Tibial artery (tissue), 4 donors: ENCODE measurements at regions not wholly inside any gene's neighbourhood (a gene's known extent, or its start where the extent isn't known, plus 50 kb on each side); places are given as distances from the start of the nearest gene placed in this dataset.
"Not testable (repeated sequence)": the region's sequence is repeated elsewhere in the genome, so short reads cannot be mapped to it uniquely, and the experiment has no call there.

ENCODE experiments used
- DNase-seq, 2 donors: peaks; one replicate each; pipeline ENCODE4 v3.0.0-alpha.2; 2019
- H3K27ac ChIP-seq, 2 donors: fragments of 200-600 bp; sonication (generic) in 1 of 2; 1 replicate in 1 of 2; 2 replicates in 1 of 2; pipeline ENCODE4 v1.5.1; 2018 to 2019; ENCODE audit warnings: mild to moderate bottlenecking in 1 of 2
- H3K27me3 ChIP-seq, 2 donors: fragments of 200-600 bp; sonication (generic) in 1 of 2; one replicate each; pipeline versions ENCODE4 v1.5.1 to v1.6.0; 2016 to 2019
- H3K36me3 ChIP-seq, 3 donors: fragments of 200-600 bp; sonication (generic) in 2 of 3; one replicate each; pipeline ENCODE4 v1.5.1; 2016 to 2019; ENCODE audit warnings: mild to moderate bottlenecking in 2 of 3
- H3K4me1 ChIP-seq, 4 donors: fragments of 200-600 bp; sonication (generic) in 2 of 4; 1 replicate in 3 of 4; 2 replicates in 1 of 4; pipeline ENCODE4 v1.5.1; 2016 to 2019
- H3K4me3 ChIP-seq, 2 donors: fragments of 200-600 bp; sonication (generic) in 1 of 2; 1 replicate in 1 of 2; 2 replicates in 1 of 2; pipeline ENCODE4 v1.5.1; 2018 to 2019; ENCODE audit warnings: mild to moderate bottlenecking in 2 of 2
- H3K9me3 ChIP-seq, 3 donors: fragments of 200-600 bp; sonication (generic) in 1 of 3; one replicate each; pipeline ENCODE4 v1.5.1; 2016 to 2019
- intact Hi-C: fragments of 100-400 bp; cut with DNase I; formaldehyde crosslinking; loops from one replicate; pipeline ENCODE4 v1.15.0; 2023; ENCODE audit warnings: low total_unique reads
- TF ChIP-seq, protein P1 (sequence below), 2 experiments: fragments of 200-600 bp in 1 of 2; fragments of 450-650 bp in 1 of 2; IDR thresholded peaks; one replicate each; pipeline ENCODE4 v1.5.1; 2017 to 2019; ENCODE audit warnings: antibody characterized with exemption in 2 of 2, mild to moderate bottlenecking in 1 of 2, moderate library complexity in 1 of 2

DNA sequence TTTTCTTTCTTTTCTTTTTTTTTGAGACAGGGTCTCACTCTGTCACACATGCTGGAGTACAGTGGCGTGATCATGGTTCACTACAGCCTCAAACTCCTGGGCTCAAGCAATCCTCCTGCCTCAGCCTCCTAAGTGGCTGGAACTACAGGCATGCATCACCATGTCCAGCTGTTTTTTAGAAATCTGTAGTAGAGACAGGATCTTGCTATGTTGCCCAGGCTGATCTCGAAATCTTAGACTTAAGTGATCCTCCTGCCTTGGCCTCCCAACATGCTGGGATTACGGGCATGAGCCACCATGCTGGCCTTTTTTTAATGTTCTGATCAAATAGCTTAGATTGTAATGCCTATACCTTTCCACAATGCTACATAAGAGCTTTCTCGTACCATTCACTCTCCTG, 107.0 kb upstream of the KCTD7 start:
- Histone ChIP-seq H3K27ac (no peak overlapping the region), H3K9me3 (no peaks in the 10 kb centered on the region), H3K36me3 (peaks cover 0 to 12% (median 0%) of the 10 kb centered on the region in 3 donors), H3K4me1 (no peaks in the 10 kb centered on the region), H3K4me3 (no peak overlapping the region), H3K27me3 (no peaks in the 10 kb centered on the region)
- TF ChIP-seq, protein P1, sequence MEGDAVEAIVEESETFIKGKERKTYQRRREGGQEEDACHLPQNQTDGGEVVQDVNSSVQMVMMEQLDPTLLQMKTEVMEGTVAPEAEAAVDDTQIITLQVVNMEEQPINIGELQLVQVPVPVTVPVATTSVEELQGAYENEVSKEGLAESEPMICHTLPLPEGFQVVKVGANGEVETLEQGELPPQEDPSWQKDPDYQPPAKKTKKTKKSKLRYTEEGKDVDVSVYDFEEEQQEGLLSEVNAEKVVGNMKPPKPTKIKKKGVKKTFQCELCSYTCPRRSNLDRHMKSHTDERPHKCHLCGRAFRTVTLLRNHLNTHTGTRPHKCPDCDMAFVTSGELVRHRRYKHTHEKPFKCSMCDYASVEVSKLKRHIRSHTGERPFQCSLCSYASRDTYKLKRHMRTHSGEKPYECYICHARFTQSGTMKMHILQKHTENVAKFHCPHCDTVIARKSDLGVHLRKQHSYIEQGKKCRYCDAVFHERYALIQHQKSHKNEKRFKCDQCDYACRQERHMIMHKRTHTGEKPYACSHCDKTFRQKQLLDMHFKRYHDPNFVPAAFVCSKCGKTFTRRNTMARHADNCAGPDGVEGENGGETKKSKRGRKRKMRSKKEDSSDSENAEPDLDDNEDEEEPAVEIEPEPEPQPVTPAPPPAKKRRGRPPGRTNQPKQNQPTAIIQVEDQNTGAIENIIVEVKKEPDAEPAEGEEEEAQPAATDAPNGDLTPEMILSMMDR (IDR thresholded peaks at IDR 0.05), result no peak
- DNase-seq, result no peak
- intact Hi-C loops, result no loop called here

DNA sequence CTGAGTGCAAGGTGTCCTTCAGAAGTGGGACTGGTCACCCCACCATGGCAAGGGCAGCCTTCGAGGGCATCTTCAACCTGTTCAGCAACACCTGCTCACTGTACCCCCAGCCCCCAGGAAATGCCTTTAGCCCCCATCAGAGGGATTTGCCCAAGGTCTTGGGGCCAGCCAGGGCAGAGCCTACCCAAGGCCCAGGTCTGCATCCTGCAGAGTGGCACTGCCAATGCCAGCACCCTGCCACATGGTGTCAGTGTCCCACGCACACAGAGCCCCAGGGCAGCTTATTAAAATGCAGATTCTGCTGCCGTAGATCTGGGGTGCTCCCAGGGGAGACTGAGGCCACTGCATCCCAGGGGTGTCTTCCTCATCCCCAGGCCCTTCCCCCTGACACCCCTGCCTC, 106.2 kb upstream of the KCTD7 start:
- Histone ChIP-seq H3K27ac (no peak overlapping the region), H3K36me3 (peaks cover 0 to 12% (median 0%) of the 10 kb centered on the region in 3 donors), H3K4me1 (no peaks in the 10 kb centered on the region), H3K9me3 (no peaks in the 10 kb centered on the region), H3K4me3 (no peak overlapping the region), H3K27me3 (no peaks in the 10 kb centered on the region)
- intact Hi-C loops, result no loop called here
- TF ChIP-seq, protein P1 (IDR thresholded peaks at IDR 0.05), result no peak
- no peak for DNase-seq

DNA sequence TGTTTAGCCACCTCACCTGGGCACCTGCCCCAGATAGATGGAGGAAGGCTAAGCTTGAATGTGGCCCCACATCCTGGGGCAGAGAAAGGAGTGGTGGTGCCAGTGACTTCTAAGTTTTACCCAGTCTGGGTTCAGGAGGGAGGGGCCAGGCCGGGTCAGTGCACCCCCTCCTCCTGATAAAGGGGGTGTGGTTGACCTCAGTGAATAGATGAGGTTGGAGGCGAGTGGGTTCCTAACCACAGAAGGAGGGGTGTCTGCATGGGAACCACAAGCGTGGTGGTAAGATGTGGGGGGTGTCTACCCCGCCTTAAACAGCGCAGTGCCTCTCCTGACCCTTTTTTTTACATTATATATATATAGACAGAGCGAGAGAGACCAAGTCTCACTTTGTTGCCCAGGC, 105.3 kb upstream of the KCTD7 start:
- Histone ChIP-seq H3K9me3 (no peaks in the 10 kb centered on the region), H3K27ac (no peak overlapping the region), H3K27me3 (no peaks in the 10 kb centered on the region), H3K36me3 (peaks cover 0 to 20% (median 0%) of the 10 kb centered on the region in 3 donors), H3K4me3 (no peak overlapping the region), H3K4me1 (no peaks in the 10 kb centered on the region)
- DNase-seq, result no peak
- TF ChIP-seq, protein P1 (IDR thresholded peaks at IDR 0.05), result no peak
- intact Hi-C loops, result no loop called here

DNA sequence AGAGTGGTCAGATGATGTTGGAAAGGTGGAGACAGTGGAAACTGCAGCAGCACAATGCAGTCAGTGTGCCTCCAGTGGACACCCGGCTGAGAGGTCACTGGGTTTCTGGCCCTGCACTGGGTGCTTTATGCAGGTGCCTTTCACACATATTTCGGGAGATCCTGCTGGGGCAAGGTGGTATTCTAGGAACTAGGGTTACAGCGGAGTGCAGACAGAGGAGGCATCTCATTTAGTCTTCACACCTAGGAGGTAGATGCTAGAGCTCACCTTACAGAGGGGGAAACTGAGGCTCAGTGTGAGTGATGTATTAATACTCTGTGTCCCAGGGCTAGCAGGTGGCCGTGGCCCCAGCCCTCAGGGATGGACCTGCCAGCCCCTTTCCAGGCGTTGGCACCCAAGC, 103.9 kb upstream of the KCTD7 start:
- Histone ChIP-seq H3K36me3 (peaks cover 0 to 33% (median under 1%) of the 10 kb centered on the region in 3 donors), H3K9me3 (no peaks in the 10 kb centered on the region), H3K4me3 (no peak overlapping the region), H3K27ac (no peak overlapping the region), H3K4me1 (no peaks in the 10 kb centered on the region), H3K27me3 (no peaks in the 10 kb centered on the region)
- TF ChIP-seq, protein P1 (IDR thresholded peaks at IDR 0.05), result no peak
- no peak for DNase-seq
- intact Hi-C loops, result no loop called here

DNA sequence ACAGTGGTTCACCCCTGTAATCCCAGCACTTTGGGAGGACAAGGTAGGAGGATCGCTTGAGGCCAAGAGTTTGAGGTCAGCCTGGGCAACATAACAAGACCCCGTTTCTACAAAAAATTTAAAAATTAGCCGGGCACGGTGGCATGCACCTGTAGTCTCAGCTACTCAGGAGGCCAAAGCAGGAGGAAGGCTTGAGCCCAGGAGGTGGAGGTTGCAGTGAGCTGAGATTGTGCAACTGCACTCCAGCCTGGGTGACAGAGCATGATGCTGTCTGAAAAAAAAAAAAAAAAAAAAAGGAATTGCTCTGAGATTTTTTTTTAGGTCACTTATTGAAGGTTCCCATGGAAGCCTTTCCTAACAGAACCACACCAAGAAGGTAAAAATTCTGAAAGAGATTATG, 101.9 kb upstream of the KCTD7 start:
- H3K4me1 ChIP-seq, DNase-seq, H3K27ac ChIP-seq, intact Hi-C loops, H3K27me3 ChIP-seq, H3K9me3 ChIP-seq, H3K4me3 ChIP-seq: not testable (repeated sequence)
- H3K36me3 ChIP-seq, result peaks cover 0 to 51% (median 5%) of the 10 kb centered on the region in 3 donors

DNA sequence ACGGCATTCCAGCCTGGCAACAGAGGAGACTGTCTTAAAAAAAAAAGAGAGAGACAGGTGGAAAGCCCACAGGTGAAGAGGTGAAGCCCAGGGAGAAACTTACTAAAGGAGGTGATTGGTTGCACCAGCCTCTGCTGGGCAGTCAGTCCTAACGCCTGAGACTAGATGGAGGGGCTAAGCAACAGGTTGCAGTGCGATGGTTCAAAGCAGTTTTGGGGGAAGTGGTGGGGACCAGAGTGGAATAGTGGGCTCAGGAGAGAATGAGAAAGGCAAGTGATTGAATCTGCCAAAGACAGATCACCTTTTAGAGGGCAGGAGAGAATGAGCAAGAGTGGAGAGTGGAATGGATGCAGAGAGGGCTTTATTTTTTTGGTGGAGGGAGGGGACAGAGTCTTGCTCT, 100.0 kb upstream of the KCTD7 start:
- TF ChIP-seq, protein P1 (IDR thresholded peaks at IDR 0.05), result no peak
- intact Hi-C loops, result no loop called here
- H3K9me3 ChIP-seq, result no peaks in the 10 kb centered on the region

More for the DNA sequence above, 100.0 kb upstream of the KCTD7 start:
- no peaks in the 10 kb centered on the region for H3K4me1 ChIP-seq
- H3K4me3 ChIP-seq, result no peak overlapping the region
- H3K27ac ChIP-seq, result no peak overlapping the region
- peaks cover 0 to 51% (median 5%) of the 10 kb centered on the region in 3 donors for H3K36me3 ChIP-seq
- H3K27me3 ChIP-seq, result no peaks in the 10 kb centered on the region
- no peak for DNase-seq
